ENCODE measurements at regions not wholly inside any gene's neighbourhood (a gene's known extent, or its start where the extent isn't known, plus 50 kb on each side); places are given as distances from the start of the nearest gene placed in this dataset.
A peak's percentile ranks its signal among the peaks of the same experiment; 100 is the strongest.

- Mint-ChIP-seq H3K27ac (no peak overlapping the region), H3K27me3 (no peaks in the 10 kb centered on the region), H3K36me3 (no peaks in the 10 kb centered on the region), H3K4me3 (no peak overlapping the region), H3K4me1 (ENCODE audit: low read depth in 2 of 2) (no peaks in the 10 kb centered on the region), H3K9me3 (peaks cover 5% of the 10 kb centered on the region)
- ATAC-seq (no peak), DNase-seq (ENCODE audit: low spot score) (no peak)
Observed at GRCh38 chr12:81022531-81022930, 55.3 kb upstream of the ACSS3 start.

DNA sequence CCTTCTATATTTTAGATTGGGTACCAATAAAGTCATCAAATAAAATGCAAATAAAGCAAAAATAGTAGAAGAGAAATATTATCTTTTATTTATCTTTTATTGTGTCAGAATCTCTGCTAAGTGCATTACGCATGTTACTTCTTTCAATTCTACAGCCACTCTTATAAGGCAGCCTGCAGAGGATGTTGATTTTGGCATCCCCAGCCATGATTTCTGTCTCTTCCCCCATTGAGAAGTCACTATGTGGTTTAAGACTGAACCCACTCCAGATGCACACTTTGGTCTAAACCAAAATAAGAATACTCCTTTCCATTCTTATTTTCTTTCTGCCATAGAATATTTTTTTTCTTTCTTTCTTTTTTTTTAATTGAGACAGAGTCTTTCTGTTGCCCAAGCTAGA is 56.0 kb upstream of the ACSS3 start:
- DNase-seq (ENCODE audit: low spot score) (no peak), ATAC-seq (no peak)
- Mint-ChIP-seq H3K27ac (no peak overlapping the region), H3K36me3 (no peaks in the 10 kb centered on the region), H3K4me3 (no peak overlapping the region), H3K27me3 (no peaks in the 10 kb centered on the region), H3K9me3 (peaks cover 5% of the 10 kb centered on the region), H3K4me1 (ENCODE audit: low read depth in 2 of 2) (no peaks in the 10 kb centered on the region)

GRCh38 chr12:81021131-81021748 is 56.6 kb upstream of the ACSS3 start:
- no peak overlapping the region for H3K4me3 Mint-ChIP-seq
- H3K27ac Mint-ChIP-seq, result no peak overlapping the region
- no peaks in the 10 kb centered on the region for H3K4me1 Mint-ChIP-seq (ENCODE audit: low read depth in 2 of 2)
- ATAC-seq (no peak), DNase-seq (ENCODE audit: low spot score) (no peak)
- H3K9me3 Mint-ChIP-seq, result peaks cover 5% of the 10 kb centered on the region
- no peaks in the 10 kb centered on the region for H3K27me3 Mint-ChIP-seq
- no peaks in the 10 kb centered on the region for H3K36me3 Mint-ChIP-seq

DNA sequence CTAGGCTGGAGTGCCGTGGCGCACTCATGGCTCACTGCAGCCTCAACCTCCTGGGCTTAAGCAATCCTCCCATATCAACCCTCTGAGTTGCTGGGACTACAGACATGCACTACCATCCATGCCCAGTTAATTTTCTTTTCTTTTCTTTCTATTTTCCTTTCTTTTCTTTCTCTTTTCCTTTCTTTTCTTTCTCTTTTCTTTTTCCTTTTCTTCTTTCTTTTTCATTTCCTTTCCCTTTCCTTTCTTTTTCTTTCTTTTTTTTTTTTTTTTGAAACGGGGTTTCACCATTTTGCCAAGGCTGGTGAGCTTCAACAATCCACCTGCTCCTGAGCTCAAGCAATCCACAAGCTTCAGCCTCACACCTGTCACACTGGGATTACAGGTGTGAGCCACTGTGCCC is 60.1 kb upstream of the ACSS3 start:
- Mint-ChIP-seq H3K27ac (no peak overlapping the region), H3K9me3 (peaks cover 16% of the 10 kb centered on the region), H3K4me1 (ENCODE audit: low read depth in 2 of 2) (no peaks in the 10 kb centered on the region), H3K36me3 (no peaks in the 10 kb centered on the region), H3K27me3 (no peaks in the 10 kb centered on the region), H3K4me3 (no peak overlapping the region)
- no peak for ATAC-seq
- DNase-seq (ENCODE audit: low spot score), result no peak

DNA sequence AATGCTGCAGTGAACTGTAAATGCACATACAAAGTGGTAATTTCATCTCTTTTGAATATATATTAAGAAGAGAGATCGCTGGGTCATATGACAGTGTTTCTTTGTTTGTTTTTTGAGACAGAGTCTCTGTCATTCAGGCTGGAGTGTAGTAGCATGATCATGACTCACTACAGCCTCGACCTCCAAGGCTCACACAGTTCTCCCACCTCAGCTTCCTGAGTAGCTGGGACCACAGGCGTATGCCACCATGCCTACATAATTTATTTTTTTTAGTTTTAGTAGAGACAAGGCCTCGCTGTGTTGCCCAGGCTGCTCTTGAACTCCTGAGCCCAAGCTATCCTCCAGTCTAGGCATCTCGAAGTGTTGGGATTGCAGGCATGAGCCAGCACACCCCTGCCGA is 62.4 kb upstream of the ACSS3 start:
- Mint-ChIP-seq H3K4me3 (no peak overlapping the region), H3K36me3 (no peaks in the 10 kb centered on the region), H3K4me1 (ENCODE audit: low read depth in 2 of 2) (no peaks in the 10 kb centered on the region), H3K27me3 (no peaks in the 10 kb centered on the region), H3K27ac (no peak overlapping the region), H3K9me3 (peaks cover 14% of the 10 kb centered on the region)
- no peak for ATAC-seq
- DNase-seq (ENCODE audit: low spot score), result no peak

GRCh38 chr12:81010641-81011040 is 67.2 kb upstream of the ACSS3 start:
- no peak for DNase-seq (ENCODE audit: low spot score)
- Mint-ChIP-seq H3K4me1 (ENCODE audit: low read depth in 2 of 2) (no peaks in the 10 kb centered on the region), H3K27ac (no peak overlapping the region), H3K9me3 (peaks cover 6% of the 10 kb centered on the region), H3K4me3 (no peak overlapping the region), H3K27me3 (no peaks in the 10 kb centered on the region), H3K36me3 (no peaks in the 10 kb centered on the region)
- no peak for ATAC-seq

- Mint-ChIP-seq H3K4me3 (no peak overlapping the region), H3K4me1 (ENCODE audit: low read depth in 2 of 2) (no peaks in the 10 kb centered on the region), H3K27ac (no peak overlapping the region), H3K27me3 (no peaks in the 10 kb centered on the region), H3K36me3 (no peaks in the 10 kb centered on the region), H3K9me3 (peaks cover 5% of the 10 kb centered on the region)
- DNase-seq (ENCODE audit: low spot score) (no peak), ATAC-seq (no peak)
Observed at GRCh38 chr12:81005606-81006005, 67.9 kb upstream of the LIN7A start.

- no peak for DNase-seq (ENCODE audit: low spot score)
- Mint-ChIP-seq H3K4me3 (no peak overlapping the region), H3K27me3 (no peaks in the 10 kb centered on the region), H3K36me3 (no peaks in the 10 kb centered on the region), H3K27ac (no peak overlapping the region), H3K4me1 (ENCODE audit: low read depth in 2 of 2) (no peaks in the 10 kb centered on the region), H3K9me3 (peaks cover 5% of the 10 kb centered on the region)
- ATAC-seq, result no peak
Observed at GRCh38 chr12:81000831-81001230, 63.1 kb upstream of the LIN7A start.

DNA sequence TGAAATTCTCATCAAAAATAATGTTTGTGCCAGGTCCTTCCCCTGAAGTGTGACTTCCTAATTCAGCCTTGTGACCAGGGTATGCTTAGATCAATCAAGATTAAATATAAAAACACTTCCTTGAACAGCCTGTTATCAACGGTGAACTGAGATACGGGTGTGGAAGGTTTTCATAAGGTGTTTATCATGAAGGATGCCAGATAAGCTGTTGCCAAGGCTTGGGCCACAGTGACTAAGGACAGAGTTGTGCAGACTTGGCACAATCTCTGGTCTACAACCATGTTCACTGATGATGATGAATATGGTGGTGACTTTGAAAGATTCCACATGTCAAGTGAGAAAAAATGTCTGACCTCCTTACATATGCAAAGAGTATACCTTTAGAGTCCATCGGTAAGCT is 51.3 kb upstream of the LIN7A start:
- H3K4me1 Mint-ChIP-seq (ENCODE audit: low read depth in 2 of 2), result no peaks in the 10 kb centered on the region
- no peaks in the 10 kb centered on the region for H3K36me3 Mint-ChIP-seq
- no peak overlapping the region for H3K27ac Mint-ChIP-seq
- H3K9me3 Mint-ChIP-seq, result peaks cover 14% of the 10 kb centered on the region
- H3K27me3 Mint-ChIP-seq, result no peaks in the 10 kb centered on the region
- no peak overlapping the region for H3K4me3 Mint-ChIP-seq
- DNase-seq (ENCODE audit: low spot score) (no peak), ATAC-seq (peak in 1 of 2 donors; percentile 44)
